SK-N-SH (cell line): ENCODE measurements at regions not wholly inside any gene's neighbourhood (a gene's known extent, or its start where the extent isn't known, plus 50 kb on each side); places are given as distances from the start of the nearest gene placed in this dataset.

ENCODE experiments used
- CTCF ChIA-PET: fragments of 300-600, 350-600 bp; formaldehyde crosslinking; extraction: SDS; loops from one replicate; lab custom pipeline; 2021; lab: Yijun Ruan, JAX
- POLR2A ChIA-PET: fragments of 350-600 bp; sonication (Branson Sonifier 250); formaldehyde crosslinking; extraction: SDS; loops from one replicate; lab custom pipeline; 2020; ENCODE audit warnings: antibody characterized with exemption, inconsistent platforms; lab: Yijun Ruan, JAX
- DNase-seq: peaks from one replicate; pipeline ENCODE4 v3.0.0; 2012
- H2AFZ ChIP-seq: fragments of 200-600 bp; sonication (generic); 2 replicates; pipeline ENCODE4 v1.8.1; 2016; ENCODE audit warnings: antibody characterized with exemption, mild to moderate bottlenecking, low read depth
- H3F3A ChIP-seq: fragments of 200-600 bp; sonication (generic); replicated peaks from 2 replicates; pipeline ENCODE3; 2016; ENCODE audit warnings: antibody characterized with exemption, mild to moderate bottlenecking; ENCODE audit not compliant: insufficient read depth
- H3K27ac ChIP-seq, 2 experiments: fragments of 200-500 bp in 1 of 2; fragments of 200-600 bp in 1 of 2; sonication (Bioruptor generic) in 1 of 2; sonication (generic), shearing (Covaris generic) in 1 of 2; 2 replicates each; pipeline versions ENCODE4 v1.5.1 to v1.6.1; 2014 to 2016; ENCODE audit warnings: low read depth in 2 of 2, inconsistent platforms in 1 of 2, low read length in 1 of 2, mild to moderate bottlenecking in 1 of 2, mixed read lengths in 1 of 2
- H3K27me3 ChIP-seq: fragments of 200-600 bp; sonication (generic), shearing (Covaris generic); 2 replicates; pipeline ENCODE4 v1.6.1; 2016; ENCODE audit warnings: mixed run types; ENCODE audit not compliant: insufficient read depth
- H3K36me3 ChIP-seq, 2 experiments: fragments of 200-500 bp in 1 of 2; fragments of 200-600 bp in 1 of 2; sonication (Bioruptor generic) in 1 of 2; sonication (generic) in 1 of 2; replicated peaks in 1 of 2; 2 replicates each; pipeline versions ENCODE3 to v1.5.1; 2014 to 2016; ENCODE audit warnings: low read length in 1 of 2, mild to moderate bottlenecking in 1 of 2; ENCODE audit not compliant: insufficient read depth in 2 of 2, control insufficient read depth in 1 of 2
- H3K4me1 ChIP-seq, 2 experiments: fragments of 200-500 bp in 1 of 2; fragments of 200-600 bp in 1 of 2; sonication (Bioruptor generic) in 1 of 2; sonication (generic), shearing (Covaris generic) in 1 of 2; 2 replicates each; pipeline versions ENCODE4 v1.5.1 to v1.6.1; 2014 to 2016; ENCODE audit warnings: low read depth in 1 of 2, low read length in 1 of 2, mixed run types in 1 of 2; ENCODE audit not compliant: insufficient read depth in 2 of 2, control insufficient read depth in 1 of 2
- H3K4me2 ChIP-seq: fragments of 200-600 bp; sonication (generic), shearing (Covaris generic); 2 replicates; pipeline ENCODE4 v1.6.1; 2017; ENCODE audit warnings: mixed run types
- H3K4me3 ChIP-seq, 2 experiments: fragments of 200-500 bp in 1 of 2; fragments of 200-600 bp in 1 of 2; sonication (Bioruptor generic) in 1 of 2; sonication (generic), shearing (Covaris generic) in 1 of 2; 2 replicates each; pipeline versions ENCODE4 v1.5.1 to v1.8.1; 2014 to 2016; ENCODE audit warnings: low read depth in 2 of 2, inconsistent platforms in 1 of 2, low read length in 1 of 2, mild to moderate bottlenecking in 1 of 2, mixed read lengths in 1 of 2, moderate library complexity in 1 of 2
- H3K79me2 ChIP-seq: fragments of 200-600 bp; sonication (generic); 2 replicates; pipeline ENCODE4 v1.8.1; 2017; ENCODE audit warnings: mild to moderate bottlenecking; ENCODE audit not compliant: insufficient read depth
- H3K9ac ChIP-seq: fragments of 200-600 bp; sonication (generic); 2 replicates; pipeline ENCODE4 v1.6.1; 2017; ENCODE audit warnings: mixed run types
- H3K9me2 ChIP-seq: fragments of 200-600 bp; sonication (generic); 2 replicates; pipeline ENCODE4 v1.6.1; 2017; ENCODE audit warnings: mixed run types
- H3K9me3 ChIP-seq: fragments of 200-600 bp; sonication (generic); 2 replicates; pipeline ENCODE4 v1.6.1; 2017; ENCODE audit warnings: mixed run types, mild to moderate bottlenecking, moderate library complexity
- H4K20me1 ChIP-seq: fragments of 200-600 bp; sonication (generic); 2 replicates; pipeline ENCODE4 v1.6.1; 2017; ENCODE audit warnings: mild to moderate bottlenecking, mixed run types; ENCODE audit not compliant: insufficient read depth
- CHD2 ChIP-seq: fragments of 150-350 bp; IDR thresholded peaks from 2 replicates; pipeline ENCODE4 v1.6.1; 2018; ENCODE audit warnings: low read length; ENCODE audit not compliant: partially characterized antibody
- ELF1 ChIP-seq: IDR thresholded peaks from 2 replicates; pipeline ENCODE4 v1.4.0; 2012
- EP300 ChIP-seq, 2 experiments: IDR thresholded peaks; 2 replicates each; pipeline versions ENCODE4 v1.4.0 to v1.6.1; 2012; ENCODE audit warnings: borderline replicate concordance in 1 of 2, low read depth in 1 of 2, low read length in 1 of 2
- FOSL2 ChIP-seq: IDR thresholded peaks from 2 replicates; pipeline ENCODE4 v1.4.0; 2012; ENCODE audit warnings: low read depth, mild to moderate bottlenecking, moderate library complexity, borderline replicate concordance
- FOXM1 ChIP-seq: IDR thresholded peaks from 2 replicates; pipeline ENCODE4 v1.4.0; 2012; ENCODE audit warnings: low read depth, mild to moderate bottlenecking
- GABPA ChIP-seq: IDR thresholded peaks from 2 replicates; pipeline ENCODE4 v1.4.0; 2012; ENCODE audit warnings: low read depth, mild to moderate bottlenecking
- GATA2 ChIP-seq: sonication (generic); formaldehyde crosslinking; IDR thresholded peaks from 2 replicates; pipeline ENCODE4 v1.5.0; 2020; ENCODE audit warnings: mild to moderate bottlenecking, missing genetic modification reagents
- IRF3 ChIP-seq: fragments of 150-350 bp; IDR thresholded peaks from 2 replicates; pipeline ENCODE4 v1.6.1; 2016; ENCODE audit warnings: mild to moderate bottlenecking, low read depth, low read length
- MXI1 ChIP-seq: IDR thresholded peaks from 2 replicates; pipeline ENCODE4 v1.6.1; 2012; ENCODE audit warnings: mild to moderate bottlenecking, low read depth, low read length, improper control_type of control experiment
- NFIC ChIP-seq: IDR thresholded peaks from 2 replicates; pipeline ENCODE4 v1.4.0; 2012; ENCODE audit warnings: borderline replicate concordance
- PBX3 ChIP-seq: IDR thresholded peaks from 2 replicates; pipeline ENCODE4; 2012
- RCOR1 ChIP-seq: fragments of 150-350 bp; IDR thresholded peaks from 2 replicates; pipeline ENCODE4 v1.6.1; 2017; ENCODE audit warnings: antibody characterized with exemption, low read length
- REST ChIP-seq: IDR thresholded peaks from 2 replicates; pipeline ENCODE4 v1.6.1; 2012; ENCODE audit warnings: mild to moderate bottlenecking, low read depth, low read length, moderate library complexity
- RXRA ChIP-seq: IDR thresholded peaks from 2 replicates; pipeline ENCODE4 v1.4.0; 2012; ENCODE audit warnings: low read depth, mild to moderate bottlenecking, borderline replicate concordance
- SIN3A ChIP-seq: IDR thresholded peaks from 2 replicates; pipeline ENCODE4 v1.6.1; 2012; ENCODE audit warnings: low read depth, mild to moderate bottlenecking, low read length, moderate library complexity, borderline replicate concordance
- SMC3 ChIP-seq: IDR thresholded peaks from 2 replicates; pipeline ENCODE4 v1.6.1; 2012; ENCODE audit warnings: low read depth, low read length, improper control_type of control experiment
- TCF12 ChIP-seq: IDR thresholded peaks from 2 replicates; pipeline ENCODE4 v1.4.0; 2012
- TEAD4 ChIP-seq: IDR thresholded peaks from 2 replicates; pipeline ENCODE4 v1.4.0; 2012; ENCODE audit warnings: mild to moderate bottlenecking, borderline replicate concordance; ENCODE audit not compliant: insufficient read depth
- USF1 ChIP-seq: IDR thresholded peaks from 2 replicates; pipeline ENCODE4 v1.4.0; 2012; ENCODE audit warnings: low read depth, borderline replicate concordance
- USF2 ChIP-seq: fragments of 150-350 bp; IDR thresholded peaks from 2 replicates; pipeline ENCODE4 v1.6.1; 2017; ENCODE audit warnings: antibody characterized with exemption, low read length, low read depth, borderline replicate concordance
- WGBS: methylation state at CpG from one replicate; pipeline ENCODE4 v1.1.6; 2017; ENCODE audit warnings: low lambda C conversion rate; 5-methylcytosine and 5-hydroxymethylcytosine counted together

GRCh38 chr7:52656098-52656497 is 379.3 kb upstream of the POM121L12 start:
- TF ChIP-seq IRF3: no peak
- no peak for TF ChIP-seq NFIC
- no peak for TF ChIP-seq SIN3A
- no peak for TF ChIP-seq REST
- no peak for TF ChIP-seq SMC3
- TF ChIP-seq FOSL2: no peak
- no peak for TF ChIP-seq EP300 (IDR thresholded peaks at IDR 0.05; ENCODE audit: borderline replicate concordance in 1 of 2, low read depth in 1 of 2, low read length in 1 of 2)
- no peak for TF ChIP-seq CHD2
- TF ChIP-seq GABPA: no peak
- no peak for TF ChIP-seq FOXM1
- no peak for TF ChIP-seq RXRA
- no peak for TF ChIP-seq MXI1
- no peak for TF ChIP-seq USF2
- TF ChIP-seq ELF1: no peak
- TF ChIP-seq GATA2 (CRISPR knock-in tag): no peak
- TF ChIP-seq USF1: no peak
- TF ChIP-seq PBX3: no peak
- no peak for TF ChIP-seq TCF12
- TF ChIP-seq RCOR1: no peak
- TF ChIP-seq TEAD4: no peak
- TF ChIP-seq, all 33 proteins: peak for 0
- Histone ChIP-seq H2AFZ (no peak overlapping the region), H3K9ac (no peak overlapping the region), H3K4me2 (no peak overlapping the region), H3K36me3 (no peaks in the 10 kb centered on the region), H3K79me2 (no peaks in the 10 kb centered on the region), H3F3A (no peaks in the 10 kb centered on the region), H3K9me3 (peaks cover 13% of the 10 kb centered on the region; the same call in 1 of the 2 replicates), H3K27ac (no peak overlapping the region), H4K20me1 (no peaks in the 10 kb centered on the region), H3K4me3 (no peak overlapping the region), H3K9me2 (no peaks in the 10 kb centered on the region), H3K4me1 (no peaks in the 10 kb centered on the region), H3K27me3 (no peaks in the 10 kb centered on the region)
- no peak for DNase-seq
- ChIA-PET CTCF (interaction anchor here (0.8 kb wide), 1 partner anchor 14 kb away, joined by 3 read pairs; no protein-coding TSS in a partner anchor), POLR2A (no interaction called here)
- 10% methylated on average over 3 of the region's 3 CpGs for WGBS
